ENCODE measurements at regions not wholly inside any gene's neighbourhood (a gene's known extent, or its start where the extent isn't known, plus 50 kb on each side); places are given as distances from the start of the nearest gene placed in this dataset.

DNA sequence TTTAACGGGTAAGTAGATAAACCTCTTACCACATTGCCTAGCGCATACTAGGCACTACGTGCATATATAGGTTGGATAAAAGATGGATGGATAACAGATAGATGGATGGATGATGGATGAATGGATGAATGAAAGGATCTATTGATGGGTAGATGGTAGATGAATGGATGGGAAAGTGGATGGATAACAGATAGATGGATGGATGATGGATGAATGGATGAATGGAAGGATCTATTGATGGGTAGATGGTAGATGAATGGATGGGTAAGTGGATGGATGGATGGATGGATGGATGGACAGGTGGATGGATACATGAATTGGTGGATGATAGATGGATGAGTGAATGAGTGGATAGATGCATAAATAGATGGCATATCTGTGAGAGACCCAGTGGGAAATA is 555.0 kb downstream of the MN1 start:
- no peak overlapping the region for H2BK15ac ChIP-seq (ENCODE audit: low read depth, poor library complexity, severe bottlenecking)
- no peak overlapping the region for H3K23ac ChIP-seq (ENCODE audit: low read length in 2 of 2)
- peaks cover 9% of the 10 kb centered on the region for H3K9me3 ChIP-seq (ENCODE audit: control insufficient read depth, low read length)
- no peak overlapping the region for H3K27ac ChIP-seq (ENCODE audit: low read length, poor library complexity, severe bottlenecking)
- H3K36me3 ChIP-seq (ENCODE audit: control insufficient read depth in 1 of 2, insufficient read depth in 2 of 2, low read depth in 1 of 2, low read length in 2 of 2), result no peaks in the 10 kb centered on the region
- H3K18ac ChIP-seq (ENCODE audit: low read depth in 1 of 2, low read length in 2 of 2), result no peak overlapping the region
- no peak overlapping the region for H3K4me2 ChIP-seq (ENCODE audit: low read length, poor library complexity, severe bottlenecking)
- no peaks in the 10 kb centered on the region for H3K79me1 ChIP-seq (replicated peaks; ENCODE audit: low read length, poor library complexity, severe bottlenecking)
- H2BK12ac ChIP-seq (ENCODE audit: low read length in 2 of 2), result no peak overlapping the region
- H4K91ac ChIP-seq (ENCODE audit: low read length), result no peak overlapping the region
- H3K27me3 ChIP-seq (ENCODE audit: control insufficient read depth in 1 of 2, insufficient read depth in 1 of 2, low read length in 2 of 2), result peaks cover 0 to 58% of the 10 kb centered on the region in 2 experiments
- no peak for DNase-seq
- H2BK5ac ChIP-seq (ENCODE audit: low read depth, low read length, poor library complexity, severe bottlenecking), result no peak overlapping the region
- H4K8ac ChIP-seq (ENCODE audit: low read length), result no peak overlapping the region
- no peak overlapping the region for H3K4me3 ChIP-seq (ENCODE audit: insufficient read depth in 1 of 2, low read depth in 1 of 2, low read length in 2 of 2)
- H3K4me1 ChIP-seq (ENCODE audit: control insufficient read depth, insufficient read depth, low read depth, low read length), result peaks cover 14% of the 10 kb centered on the region
- 99% methylated on average over 3 of the region's 3 CpGs for WGBS
- H2AFZ ChIP-seq (ENCODE audit: low read depth, low read length), result no peak overlapping the region
- no peak overlapping the region for H2AK5ac ChIP-seq (ENCODE audit: low read length, severe bottlenecking)
- no peak overlapping the region for H3K9ac ChIP-seq (ENCODE audit: low read length)
- no peak overlapping the region for H3K4ac ChIP-seq (ENCODE audit: low read depth in 1 of 2, low read length in 2 of 2)
- no peak overlapping the region for H3K14ac ChIP-seq (ENCODE audit: low read length in 2 of 2)
- H2BK120ac ChIP-seq (ENCODE audit: low read depth, low read length), result no peak overlapping the region

DNA sequence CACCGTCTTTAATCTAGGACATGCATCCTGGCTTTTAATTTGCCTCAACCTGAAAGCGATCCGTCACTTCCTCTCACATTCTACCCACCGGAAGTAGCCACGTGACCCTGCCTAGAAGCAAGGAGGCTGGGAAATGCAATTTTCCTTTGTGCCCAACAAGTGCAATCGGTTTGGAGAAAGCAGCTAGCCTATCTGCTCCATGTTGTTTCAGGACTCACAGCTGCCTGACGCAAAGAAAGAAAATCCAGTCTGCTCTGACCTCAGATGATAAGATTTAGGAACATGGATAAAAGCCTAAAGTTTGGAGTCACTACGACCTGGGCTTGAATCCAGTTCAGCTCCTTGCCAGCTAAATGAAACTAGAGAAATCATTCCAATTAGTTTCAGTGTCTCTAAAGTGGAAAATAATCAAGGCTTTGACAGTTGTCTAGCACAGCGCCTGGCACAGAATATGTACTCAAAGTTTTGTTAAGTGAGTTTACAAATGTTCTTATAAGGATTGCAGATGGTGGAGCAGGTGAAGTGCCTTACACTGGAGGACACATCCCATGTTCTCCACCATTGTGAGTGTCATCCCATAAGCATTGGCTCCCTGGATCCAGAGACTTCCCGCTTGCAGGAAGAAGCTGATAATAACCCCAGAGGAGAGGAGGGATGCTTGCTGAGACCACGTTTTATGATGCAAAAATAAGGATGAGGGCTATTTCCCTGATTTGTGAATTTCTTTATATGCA is 553.7 kb downstream of the MN1 start:
- Histone ChIP-seq H3K9ac (ENCODE audit: low read length) (no peak overlapping the region), H3K79me1 (replicated peaks; ENCODE audit: low read length, poor library complexity, severe bottlenecking) (no peaks in the 10 kb centered on the region), H2AFZ (ENCODE audit: low read depth, low read length) (no peak overlapping the region), H2AK5ac (ENCODE audit: low read length, severe bottlenecking) (no peak overlapping the region), H3K18ac (ENCODE audit: low read depth in 1 of 2, low read length in 2 of 2) (peak overlapping the region in 1 of 2 experiments; percentile 29), H3K4me3 (ENCODE audit: insufficient read depth in 1 of 2, low read depth in 1 of 2, low read length in 2 of 2) (peak overlapping the region in 1 of 2 experiments; percentile 21), H3K23ac (ENCODE audit: low read length in 2 of 2) (no peak overlapping the region), H2BK15ac (ENCODE audit: low read depth, poor library complexity, severe bottlenecking) (no peak overlapping the region), H3K4me1 (ENCODE audit: control insufficient read depth, insufficient read depth, low read depth, low read length) (peaks cover 5% of the 10 kb centered on the region), H3K27me3 (ENCODE audit: control insufficient read depth in 1 of 2, insufficient read depth in 1 of 2, low read length in 2 of 2) (peaks cover 0 to 46% of the 10 kb centered on the region in 2 experiments), H3K4me2 (ENCODE audit: low read length, poor library complexity, severe bottlenecking) (no peak overlapping the region), H4K8ac (ENCODE audit: low read length) (no peak overlapping the region), H3K27ac (ENCODE audit: low read length, poor library complexity, severe bottlenecking) (no peak overlapping the region), H3K4ac (ENCODE audit: low read depth in 1 of 2, low read length in 2 of 2) (no peak overlapping the region), H4K91ac (ENCODE audit: low read length) (no peak overlapping the region), H2BK5ac (ENCODE audit: low read depth, low read length, poor library complexity, severe bottlenecking) (no peak overlapping the region), H3K14ac (ENCODE audit: low read length in 2 of 2) (no peak overlapping the region), H3K9me3 (ENCODE audit: control insufficient read depth, low read length) (peaks cover 14% of the 10 kb centered on the region), H2BK12ac (ENCODE audit: low read length in 2 of 2) (peak overlapping the region in 1 of 2 experiments; percentile 31), H3K36me3 (ENCODE audit: control insufficient read depth in 1 of 2, insufficient read depth in 2 of 2, low read depth in 1 of 2, low read length in 2 of 2) (no peaks in the 10 kb centered on the region), H2BK120ac (ENCODE audit: low read depth, low read length) (no peak overlapping the region)
- no peak for DNase-seq
- WGBS, result 74% methylated on average over 10 of the region's 11 CpGs

- Histone ChIP-seq H3K4me3 (ENCODE audit: insufficient read depth in 1 of 2, low read depth in 1 of 2, low read length in 2 of 2) (no peak overlapping the region), H3K9me3 (ENCODE audit: control insufficient read depth, low read length) (peaks cover 28% of the 10 kb centered on the region), H2BK5ac (ENCODE audit: low read depth, low read length, poor library complexity, severe bottlenecking) (no peak overlapping the region), H2AK5ac (ENCODE audit: low read length, severe bottlenecking) (no peak overlapping the region), H3K79me1 (replicated peaks; ENCODE audit: low read length, poor library complexity, severe bottlenecking) (no peaks in the 10 kb centered on the region), H4K8ac (ENCODE audit: low read length) (no peak overlapping the region), H3K9ac (ENCODE audit: low read length) (no peak overlapping the region), H3K27me3 (ENCODE audit: control insufficient read depth in 1 of 2, insufficient read depth in 1 of 2, low read length in 2 of 2) (peaks cover 0 to 40% of the 10 kb centered on the region in 2 experiments), H2BK120ac (ENCODE audit: low read depth, low read length) (no peak overlapping the region), H3K36me3 (ENCODE audit: control insufficient read depth in 1 of 2, insufficient read depth in 2 of 2, low read depth in 1 of 2, low read length in 2 of 2) (no peaks in the 10 kb centered on the region), H3K4ac (ENCODE audit: low read depth in 1 of 2, low read length in 2 of 2) (no peak overlapping the region), H3K4me1 (ENCODE audit: control insufficient read depth, insufficient read depth, low read depth, low read length) (peaks cover 2% of the 10 kb centered on the region), H2BK12ac (ENCODE audit: low read length in 2 of 2) (no peak overlapping the region), H3K18ac (ENCODE audit: low read depth in 1 of 2, low read length in 2 of 2) (no peak overlapping the region), H3K4me2 (ENCODE audit: low read length, poor library complexity, severe bottlenecking) (no peak overlapping the region), H3K23ac (ENCODE audit: low read length in 2 of 2) (no peak overlapping the region), H4K91ac (ENCODE audit: low read length) (no peak overlapping the region), H2AFZ (ENCODE audit: low read depth, low read length) (no peak overlapping the region), H3K27ac (ENCODE audit: low read length, poor library complexity, severe bottlenecking) (no peak overlapping the region), H2BK15ac (ENCODE audit: low read depth, poor library complexity, severe bottlenecking) (no peak overlapping the region), H3K14ac (ENCODE audit: low read length in 2 of 2) (no peak overlapping the region)
- no peak for DNase-seq
- 95% methylated on average over 5 of the region's 5 CpGs for WGBS
These were observed 551.1 kb downstream of the MN1 start for GRCh38 chr22:27250418-27250817.

DNA sequence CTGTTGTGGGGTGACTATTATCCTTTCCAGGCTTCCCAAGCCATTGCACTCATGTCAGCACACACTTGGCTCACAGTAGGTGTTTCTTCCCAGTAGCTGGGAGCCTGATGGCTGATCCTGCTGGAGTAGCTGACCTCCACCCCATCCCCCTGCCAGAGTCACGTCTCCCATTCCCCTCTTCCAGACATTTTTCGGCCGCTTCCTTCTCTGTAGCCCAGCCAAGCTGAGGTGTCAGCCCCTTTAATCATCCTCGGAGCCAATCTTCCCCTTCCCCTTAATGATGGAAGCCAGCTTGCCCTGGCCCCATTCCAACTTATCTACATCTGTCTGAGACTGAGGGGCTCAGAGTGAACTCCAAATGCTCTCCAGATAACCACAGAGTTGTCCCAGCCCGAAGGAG is 550.7 kb downstream of the MN1 start:
- Histone ChIP-seq H2AK5ac (ENCODE audit: low read length, severe bottlenecking) (no peak overlapping the region), H3K9ac (ENCODE audit: low read length) (no peak overlapping the region), H3K23ac (ENCODE audit: low read length in 2 of 2) (no peak overlapping the region), H3K18ac (ENCODE audit: low read depth in 1 of 2, low read length in 2 of 2) (no peak overlapping the region), H2AFZ (ENCODE audit: low read depth, low read length) (no peak overlapping the region), H3K27me3 (ENCODE audit: control insufficient read depth in 1 of 2, insufficient read depth in 1 of 2, low read length in 2 of 2) (peaks cover 0 to 35% of the 10 kb centered on the region in 2 experiments), H2BK5ac (ENCODE audit: low read depth, low read length, poor library complexity, severe bottlenecking) (no peak overlapping the region), H2BK15ac (ENCODE audit: low read depth, poor library complexity, severe bottlenecking) (no peak overlapping the region), H3K4ac (ENCODE audit: low read depth in 1 of 2, low read length in 2 of 2) (no peak overlapping the region), H3K36me3 (ENCODE audit: control insufficient read depth in 1 of 2, insufficient read depth in 2 of 2, low read depth in 1 of 2, low read length in 2 of 2) (no peaks in the 10 kb centered on the region), H3K79me1 (replicated peaks; ENCODE audit: low read length, poor library complexity, severe bottlenecking) (no peaks in the 10 kb centered on the region), H3K4me3 (ENCODE audit: insufficient read depth in 1 of 2, low read depth in 1 of 2, low read length in 2 of 2) (no peak overlapping the region), H3K9me3 (ENCODE audit: control insufficient read depth, low read length) (peaks cover 32% of the 10 kb centered on the region), H4K91ac (ENCODE audit: low read length) (no peak overlapping the region), H3K27ac (ENCODE audit: low read length, poor library complexity, severe bottlenecking) (no peak overlapping the region), H3K14ac (ENCODE audit: low read length in 2 of 2) (no peak overlapping the region), H4K8ac (ENCODE audit: low read length) (no peak overlapping the region), H2BK12ac (ENCODE audit: low read length in 2 of 2) (peak overlapping the region in 1 of 2 experiments; percentile 10), H3K4me1 (ENCODE audit: control insufficient read depth, insufficient read depth, low read depth, low read length) (peaks cover 2% of the 10 kb centered on the region), H3K4me2 (ENCODE audit: low read length, poor library complexity, severe bottlenecking) (no peak overlapping the region), H2BK120ac (ENCODE audit: low read depth, low read length) (no peak overlapping the region)
- no peak for DNase-seq
- WGBS, result 78% methylated on average over 5 of the region's 5 CpGs
